Thoracic aorta (tissue), 2 donors: ENCODE measurements at regions not wholly inside any gene's neighbourhood (a gene's known extent, or its start where the extent isn't known, plus 50 kb on each side); places are given as distances from the start of the nearest gene placed in this dataset.
"Not testable (repeated sequence)": the region's sequence is repeated elsewhere in the genome, so short reads cannot be mapped to it uniquely, and the experiment has no call there.

Experiments
- ATAC-seq: fragments of 150-250 bp; one replicate; pipeline ENCODE4 v1.8.0; 2017; ENCODE audit warnings: low read depth; ENCODE audit not compliant: insufficient number of reproducible peaks, low FRiP score
- DNase-seq: peaks from one replicate; pipeline ENCODE4 v3.0.0-alpha.2; 2020; ENCODE audit warnings: low spot score
- H3K27ac ChIP-seq, 2 donors: fragments of 200-600 bp; sonication (generic); 1 replicate in 1 of 2; 2 replicates in 1 of 2; pipeline ENCODE4 v1.5.1; 2016; ENCODE audit warnings: mild to moderate bottlenecking in 2 of 2, moderate library complexity in 2 of 2
- H3K27me3 ChIP-seq: fragments of 200-600 bp; sonication (generic); replicated peaks from 2 replicates; pipeline ENCODE4 v1.6.0; 2016; ENCODE audit warnings: mild to moderate bottlenecking; ENCODE audit not compliant: insufficient read depth
- H3K36me3 ChIP-seq: fragments of 200-600 bp; sonication (generic); one replicate; pipeline ENCODE4 v1.5.1; 2016
- H3K4me1 ChIP-seq, 2 donors: fragments of 200-600 bp; sonication (generic); 1 replicate in 1 of 2; 2 replicates in 1 of 2; pipeline versions ENCODE4 v1.5.1 to v1.6.0; 2016; ENCODE audit warnings: low read depth in 2 of 2, mild to moderate bottlenecking in 1 of 2; ENCODE audit not compliant: control insufficient read depth in 1 of 2
- H3K4me3 ChIP-seq: fragments of 200-600 bp; sonication (generic); 2 replicates; pipeline ENCODE4 v1.5.1; 2016; ENCODE audit warnings: mild to moderate bottlenecking
- H3K9me3 ChIP-seq: fragments of 200-600 bp; sonication (generic); 2 replicates; pipeline ENCODE4 v1.5.1; 2016
- TF ChIP-seq, protein P1 (sequence below): fragments of 200-600 bp; sonication (generic); IDR thresholded peaks from one replicate; pipeline ENCODE4 v1.5.1; 2019; ENCODE audit warnings: antibody characterized with exemption

DNA sequence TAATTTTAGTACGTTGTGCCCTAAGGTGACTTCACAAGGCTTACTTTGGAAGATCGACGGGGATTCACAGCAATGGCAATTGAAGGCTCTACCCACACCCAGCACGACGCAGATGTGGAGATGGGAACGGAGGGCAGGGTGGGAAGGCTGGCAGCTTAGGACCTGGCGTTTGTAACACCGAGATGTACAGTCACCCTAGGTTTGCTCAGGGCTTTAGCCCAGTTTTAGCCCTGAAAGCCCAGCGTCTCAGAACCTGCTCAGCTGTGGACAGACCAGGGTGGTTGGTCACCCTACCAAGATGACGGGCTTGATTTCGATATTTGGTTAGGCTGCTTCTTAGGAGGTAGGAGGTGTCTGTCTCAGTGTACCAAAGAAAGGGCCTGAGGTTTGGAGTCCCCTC lies 100.5 kb upstream of the MED13L start:
- DNase-seq (no peak), ATAC-seq (no peak)
- H3K9me3 ChIP-seq = no peaks in the 10 kb centered on the region
- H3K36me3 ChIP-seq = no peaks in the 10 kb centered on the region
- no peak overlapping the region for H3K27ac ChIP-seq
- no peaks in the 10 kb centered on the region for H3K27me3 ChIP-seq
- H3K4me1 ChIP-seq = peaks cover 30 to 46% of the 10 kb centered on the region in 2 donors
- TF ChIP-seq, protein P1, sequence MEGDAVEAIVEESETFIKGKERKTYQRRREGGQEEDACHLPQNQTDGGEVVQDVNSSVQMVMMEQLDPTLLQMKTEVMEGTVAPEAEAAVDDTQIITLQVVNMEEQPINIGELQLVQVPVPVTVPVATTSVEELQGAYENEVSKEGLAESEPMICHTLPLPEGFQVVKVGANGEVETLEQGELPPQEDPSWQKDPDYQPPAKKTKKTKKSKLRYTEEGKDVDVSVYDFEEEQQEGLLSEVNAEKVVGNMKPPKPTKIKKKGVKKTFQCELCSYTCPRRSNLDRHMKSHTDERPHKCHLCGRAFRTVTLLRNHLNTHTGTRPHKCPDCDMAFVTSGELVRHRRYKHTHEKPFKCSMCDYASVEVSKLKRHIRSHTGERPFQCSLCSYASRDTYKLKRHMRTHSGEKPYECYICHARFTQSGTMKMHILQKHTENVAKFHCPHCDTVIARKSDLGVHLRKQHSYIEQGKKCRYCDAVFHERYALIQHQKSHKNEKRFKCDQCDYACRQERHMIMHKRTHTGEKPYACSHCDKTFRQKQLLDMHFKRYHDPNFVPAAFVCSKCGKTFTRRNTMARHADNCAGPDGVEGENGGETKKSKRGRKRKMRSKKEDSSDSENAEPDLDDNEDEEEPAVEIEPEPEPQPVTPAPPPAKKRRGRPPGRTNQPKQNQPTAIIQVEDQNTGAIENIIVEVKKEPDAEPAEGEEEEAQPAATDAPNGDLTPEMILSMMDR = no peak
- no peak overlapping the region for H3K4me3 ChIP-seq

- no peak overlapping the region for H3K4me3 ChIP-seq
- no peak for ATAC-seq
Observed at GRCh38 chr12:116380108-116380507, 102.6 kb upstream of the MED13L start.

DNA sequence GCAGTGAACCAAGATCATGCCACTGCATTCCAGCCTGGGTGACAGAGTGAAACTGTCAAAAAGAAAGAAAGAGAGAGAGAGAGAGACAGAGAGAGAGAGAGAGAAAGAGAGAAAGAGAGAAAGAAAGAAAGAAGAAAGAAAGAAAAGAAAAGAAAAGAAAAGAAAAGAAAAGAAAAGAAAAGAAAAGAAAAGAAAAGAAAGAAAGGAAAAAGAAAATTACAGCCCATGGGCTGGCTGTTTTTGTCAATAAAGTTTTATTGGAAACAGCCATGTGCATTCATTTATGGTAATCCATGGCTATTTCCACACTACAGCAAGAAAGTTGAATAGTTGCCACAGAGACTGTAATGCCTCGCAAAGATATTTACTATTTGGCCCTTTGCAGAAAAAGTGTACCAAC lies 103.2 kb upstream of the MED13L start:
- not testable (repeated sequence) for DNase-seq

More at GRCh38 chr12:116380108-116380507, 102.6 kb upstream of the MED13L start:
- no peaks in the 10 kb centered on the region for H3K27me3 ChIP-seq
- peaks cover 25 to 50% of the 10 kb centered on the region in 2 donors for H3K4me1 ChIP-seq
- H3K36me3 ChIP-seq = no peaks in the 10 kb centered on the region
- no peak overlapping the region for H3K27ac ChIP-seq
- DNase-seq = no peak
- TF ChIP-seq, protein P1 = no peak
- no peaks in the 10 kb centered on the region for H3K9me3 ChIP-seq

GRCh38 chr12:116381240-116381743 lies 103.8 kb upstream of the MED13L start:
- TF ChIP-seq, protein P1 = no peak
- Histone ChIP-seq H3K9me3 (no peaks in the 10 kb centered on the region), H3K4me3 (no peak overlapping the region), H3K36me3 (no peaks in the 10 kb centered on the region), H3K27me3 (no peaks in the 10 kb centered on the region), H3K27ac (peak overlapping the region in 1 of 2 donors; percentile 58), H3K4me1 (peaks cover 25 to 57% of the 10 kb centered on the region in 2 donors)
- no peak for ATAC-seq
- no peak for DNase-seq

More for the DNA sequence above, 103.2 kb upstream of the MED13L start:
- H3K27me3 ChIP-seq, H3K36me3 ChIP-seq, H3K27ac ChIP-seq, H3K9me3 ChIP-seq, ATAC-seq, H3K4me3 ChIP-seq: not testable (repeated sequence)
- peaks cover 25 to 56% of the 10 kb centered on the region in 2 donors for H3K4me1 ChIP-seq

DNA sequence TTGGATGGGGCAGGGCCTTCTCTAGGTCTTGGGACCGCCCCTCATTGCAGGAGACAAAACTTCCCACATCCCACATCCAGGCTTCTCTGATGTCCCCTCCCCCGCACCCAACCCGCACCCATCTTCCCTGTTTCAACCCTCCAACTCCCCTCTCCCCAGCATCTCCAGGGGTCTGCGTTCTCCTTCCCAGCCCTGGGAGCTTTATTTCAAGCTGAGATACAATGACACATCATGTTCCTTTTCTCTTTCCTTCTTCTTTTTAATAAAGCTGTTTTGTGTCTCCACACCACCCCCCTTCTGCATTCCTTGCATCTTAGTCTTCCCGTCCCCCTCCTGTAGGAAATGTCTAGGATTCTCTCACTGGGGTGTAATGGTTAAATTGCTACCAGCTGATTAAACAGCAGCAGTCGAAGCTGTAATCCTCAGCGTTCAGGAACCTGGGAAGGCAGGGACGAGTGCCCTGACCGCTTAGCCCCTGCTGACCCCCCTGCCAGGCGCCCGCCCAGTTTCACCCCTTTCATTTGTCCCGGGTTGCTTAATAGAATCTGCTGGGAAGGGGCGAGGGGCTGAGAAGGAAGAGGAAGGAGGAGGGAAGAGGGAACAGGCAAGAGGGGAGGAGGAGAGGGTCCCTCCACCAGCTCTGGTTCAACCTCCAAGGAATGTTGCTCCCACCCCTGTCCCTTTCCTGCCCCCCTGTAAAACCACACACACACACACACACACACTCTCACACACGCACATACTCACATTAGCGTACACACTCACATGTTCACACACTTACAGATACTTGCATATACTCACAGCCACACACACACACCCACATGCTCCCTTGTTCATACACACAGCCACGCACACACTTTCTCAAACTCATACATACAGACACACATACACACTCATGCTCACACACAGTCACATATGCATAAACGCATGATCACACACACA lies 104.5 kb upstream of the MED13L start:
- H3K4me3 ChIP-seq = peak overlapping the region; percentile 29
- H3K9me3 ChIP-seq = no peaks in the 10 kb centered on the region
- no peaks in the 10 kb centered on the region for H3K27me3 ChIP-seq
- ATAC-seq (no peak), DNase-seq (no peak)
- no peaks in the 10 kb centered on the region for H3K36me3 ChIP-seq
- peaks cover 22 to 50% of the 10 kb centered on the region in 2 donors for H3K4me1 ChIP-seq
- H3K27ac ChIP-seq = peak overlapping the region; percentile 22 to 58
- TF ChIP-seq, protein P1 = no peak
